ENCODE measurements at regions not wholly inside any gene's neighbourhood (a gene's known extent, or its start where the extent isn't known, plus 50 kb on each side); places are given as distances from the start of the nearest gene placed in this dataset.

- no peaks in the 10 kb centered on the region for H3K36me3 ChIP-seq
- TF ChIP-seq POLR2AphosphoS5 (IDR thresholded peaks at IDR 0.05) (no peak), POLR2A (IDR thresholded peaks at IDR 0.05) (no peak), CTCF (IDR thresholded peaks at IDR 0.05 in 8 of 11, conservative IDR thresholded peaks at IDR 0.05 in 3 of 11) (no peak)
- no peak overlapping the region for H3K4me3 ChIP-seq
- intact Hi-C loops (cut with DNase I; ENCODE audit: low total_unique reads) = no loop called here
- no peaks in the 10 kb centered on the region for H3K9me3 ChIP-seq
- H3K27ac ChIP-seq = no peak overlapping the region
- H3K4me1 ChIP-seq = peaks cover 0 to 7% (median 1%) of the 10 kb centered on the region in 6 donors
- DNase-seq = no peak
- WGBS, 5 donors = 66 to 93% (median 80%) methylated on average over 2 of the region's 2 CpGs
- H3K27me3 ChIP-seq (replicated peaks in 1 of 7) = peaks cover 0 to 6% (median 0%) of the 10 kb centered on the region in 7 donors
Measured at GRCh38 chr1:230502996-230503395, 76.9 kb upstream of the PGBD5 start.

GRCh38 chr1:230502306-230502705, 76.2 kb upstream of the PGBD5 start:
- no peaks in the 10 kb centered on the region for H3K9me3 ChIP-seq
- no peaks in the 10 kb centered on the region for H3K36me3 ChIP-seq
- peaks cover 0 to under 1% (median 0%) of the 10 kb centered on the region in 6 donors for H3K4me1 ChIP-seq
- no peak for DNase-seq
- 54 to 89% (median 80%) methylated on average over 4 of the region's 4 CpGs for WGBS, 5 donors
- TF ChIP-seq POLR2A (IDR thresholded peaks at IDR 0.05) (no peak), CTCF (IDR thresholded peaks at IDR 0.05 in 8 of 11, conservative IDR thresholded peaks at IDR 0.05 in 3 of 11) (no peak), POLR2AphosphoS5 (IDR thresholded peaks at IDR 0.05) (no peak)
- intact Hi-C loops (cut with DNase I; ENCODE audit: low total_unique reads) = no loop called here
- no peak overlapping the region for H3K4me3 ChIP-seq
- H3K27me3 ChIP-seq (replicated peaks in 1 of 7) = peaks cover 0 to 6% (median 0%) of the 10 kb centered on the region in 7 donors
- H3K27ac ChIP-seq = no peak overlapping the region

- Histone ChIP-seq H3K4me1 (no peaks in the 10 kb centered on the region), H3K27me3 (replicated peaks in 1 of 7) (peaks cover 0 to 7% (median 0%) of the 10 kb centered on the region in 7 donors), H3K4me3 (no peak overlapping the region), H3K27ac (no peak overlapping the region), H3K36me3 (no peaks in the 10 kb centered on the region), H3K9me3 (no peaks in the 10 kb centered on the region)
- TF ChIP-seq CTCF (IDR thresholded peaks at IDR 0.05 in 8 of 11, conservative IDR thresholded peaks at IDR 0.05 in 3 of 11) (no peak), POLR2A (IDR thresholded peaks at IDR 0.05) (no peak), POLR2AphosphoS5 (IDR thresholded peaks at IDR 0.05) (no peak)
- DNase-seq = no peak
- whole genome bisulfite sequencing, 5 donors = 46 to 81% (median 48%) methylated on average over 1 of the region's 1 CpG
- intact Hi-C loops (cut with DNase I; ENCODE audit: low total_unique reads) = no loop called here
Measured at GRCh38 chr1:230501849-230502248, 75.7 kb upstream of the PGBD5 start.

- Histone ChIP-seq H3K36me3 (no peaks in the 10 kb centered on the region), H3K4me3 (no peak overlapping the region), H3K4me1 (no peaks in the 10 kb centered on the region), H3K9me3 (no peaks in the 10 kb centered on the region), H3K27me3 (replicated peaks in 1 of 7) (peaks cover 0 to 13% (median 0%) of the 10 kb centered on the region in 7 donors), H3K27ac (no peak overlapping the region)
- no peak for DNase-seq
- intact Hi-C loops (cut with DNase I; ENCODE audit: low total_unique reads) = no loop called here
- no peak for TF ChIP-seq POLR2A (IDR thresholded peaks at IDR 0.05)
- no peak for TF ChIP-seq POLR2AphosphoS5 (IDR thresholded peaks at IDR 0.05)
- no peak for TF ChIP-seq CTCF (IDR thresholded peaks at IDR 0.05 in 8 of 11, conservative IDR thresholded peaks at IDR 0.05 in 3 of 11)
- WGBS, 5 donors = 88 to 94% (median 92%) methylated on average over 2 of the region's 2 CpGs
Measured at GRCh38 chr1:230501242-230501641, 75.1 kb upstream of the PGBD5 start.

Measured in spleen (tissue), 11 donors.